ENCODE measurements at regions not wholly inside any gene's neighbourhood (a gene's known extent, or its start where the extent isn't known, plus 50 kb on each side); places are given as distances from the start of the nearest gene placed in this dataset.

GRCh38 chr17:5843366-5844026 is 226.7 kb upstream of the WSCD1 start:
- no peak for DNase-seq (ENCODE audit: low read depth)
- TF ChIP-seq CTCF (conservative IDR thresholded peaks at IDR 0.05; ENCODE audit: low read depth, low read length) = no peak
- no peak overlapping the region for H3K4me3 ChIP-seq (ENCODE audit: low read depth, low read length)

GRCh38 chr17:5846001-5846400 is 224.2 kb upstream of the WSCD1 start:
- TF ChIP-seq CTCF (conservative IDR thresholded peaks at IDR 0.05; ENCODE audit: low read depth, low read length) = no peak
- DNase-seq (ENCODE audit: low read depth) = no peak
- H3K4me3 ChIP-seq (ENCODE audit: low read depth, low read length) = no peak overlapping the region

GRCh38 chr17:5854871-5855554 is 215.2 kb upstream of the WSCD1 start:
- no peak for TF ChIP-seq CTCF (conservative IDR thresholded peaks at IDR 0.05; ENCODE audit: low read depth, low read length)
- no peak for DNase-seq (ENCODE audit: low read depth)
- no peak overlapping the region for H3K4me3 ChIP-seq (ENCODE audit: low read depth, low read length)

- no peak for TF ChIP-seq CTCF (conservative IDR thresholded peaks at IDR 0.05; ENCODE audit: low read depth, low read length)
- DNase-seq (ENCODE audit: low read depth) = no peak
- H3K4me3 ChIP-seq (ENCODE audit: low read depth, low read length) = no peak overlapping the region
Measured at GRCh38 chr17:5861246-5861645, 208.9 kb upstream of the WSCD1 start.

- no peak for TF ChIP-seq CTCF (conservative IDR thresholded peaks at IDR 0.05; ENCODE audit: low read depth, low read length)
- peak; percentile 4 for DNase-seq (ENCODE audit: low read depth)
- no peak overlapping the region for H3K4me3 ChIP-seq (ENCODE audit: low read depth, low read length)
Measured at GRCh38 chr17:5861854-5862253, 208.3 kb upstream of the WSCD1 start.

- H3K4me3 ChIP-seq (ENCODE audit: low read depth, low read length) = no peak overlapping the region
- DNase-seq (ENCODE audit: low read depth) = no peak
- no peak for TF ChIP-seq CTCF (conservative IDR thresholded peaks at IDR 0.05; ENCODE audit: low read depth, low read length)
Measured at GRCh38 chr17:5862395-5862794, 207.8 kb upstream of the WSCD1 start.

Measured in choroid plexus epithelial cell (primary cell).